Right atrium auricular region (tissue), 2 donors: ENCODE measurements at regions not wholly inside any gene's neighbourhood (a gene's known extent, or its start where the extent isn't known, plus 50 kb on each side); places are given as distances from the start of the nearest gene placed in this dataset.

Experiments used
- DNase-seq: peaks from one replicate; pipeline ENCODE4 v3.0.0-alpha.2; 2019; ENCODE audit warnings: low spot score
- H3K27ac ChIP-seq, 2 donors: fragments of 200-600 bp; sonication (generic); 1 replicate in 1 of 2; 2 replicates in 1 of 2; pipeline ENCODE4 v1.5.1; 2016 to 2019
- H3K27me3 ChIP-seq, 2 donors: fragments of 200-600 bp; sonication (generic); one replicate each; pipeline versions ENCODE4 v1.5.1 to v1.6.0; 2017 to 2019
- H3K36me3 ChIP-seq: fragments of 200-600 bp; sonication (generic); one replicate; pipeline ENCODE4 v1.5.1; 2016
- H3K4me1 ChIP-seq, 2 donors: fragments of 200-600 bp; sonication (generic); one replicate each; pipeline versions ENCODE4 v1.5.1 to v1.6.0; 2017 to 2019
- H3K4me3 ChIP-seq, 2 donors: fragments of 200-600 bp; sonication (generic); 1 replicate in 1 of 2; 2 replicates in 1 of 2; pipeline ENCODE4 v1.5.1; 2017 to 2019; ENCODE audit warnings: mild to moderate bottlenecking in 1 of 2, moderate library complexity in 1 of 2
- H3K9me3 ChIP-seq, 2 donors: fragments of 200-600 bp; sonication (generic); one replicate each; pipeline ENCODE4 v1.5.1; 2019
- TF ChIP-seq, protein P1 (sequence below), 2 donors: fragments of 200-600 bp; sonication (generic); IDR thresholded peaks; one replicate each; pipeline ENCODE4 v1.5.1; 2019; ENCODE audit warnings: antibody characterized with exemption in 2 of 2

DNA sequence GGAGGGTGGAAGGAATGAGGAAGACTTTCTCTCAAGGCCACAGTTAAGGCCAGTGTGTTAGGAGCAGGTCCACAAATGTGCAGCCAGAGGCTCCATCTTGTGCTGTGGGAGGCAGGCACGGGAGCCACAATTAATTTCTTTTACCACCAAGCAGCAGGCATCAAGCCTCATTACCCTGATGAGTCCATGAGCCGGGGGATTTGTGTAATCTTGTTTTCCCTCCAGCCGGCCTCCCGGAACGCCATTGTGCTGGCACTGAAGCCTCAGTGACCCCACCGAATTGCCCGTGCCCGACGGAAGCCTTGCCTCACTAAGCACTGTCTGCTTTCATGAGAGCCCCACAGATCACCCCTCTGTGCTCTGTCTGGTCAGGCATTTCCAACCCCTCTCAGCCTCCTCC, 154.7 kb upstream of the STX18 start:
- H3K36me3 ChIP-seq, result no peaks in the 10 kb centered on the region
- DNase-seq, result no peak
- no peaks in the 10 kb centered on the region for H3K9me3 ChIP-seq
- TF ChIP-seq, protein P1, sequence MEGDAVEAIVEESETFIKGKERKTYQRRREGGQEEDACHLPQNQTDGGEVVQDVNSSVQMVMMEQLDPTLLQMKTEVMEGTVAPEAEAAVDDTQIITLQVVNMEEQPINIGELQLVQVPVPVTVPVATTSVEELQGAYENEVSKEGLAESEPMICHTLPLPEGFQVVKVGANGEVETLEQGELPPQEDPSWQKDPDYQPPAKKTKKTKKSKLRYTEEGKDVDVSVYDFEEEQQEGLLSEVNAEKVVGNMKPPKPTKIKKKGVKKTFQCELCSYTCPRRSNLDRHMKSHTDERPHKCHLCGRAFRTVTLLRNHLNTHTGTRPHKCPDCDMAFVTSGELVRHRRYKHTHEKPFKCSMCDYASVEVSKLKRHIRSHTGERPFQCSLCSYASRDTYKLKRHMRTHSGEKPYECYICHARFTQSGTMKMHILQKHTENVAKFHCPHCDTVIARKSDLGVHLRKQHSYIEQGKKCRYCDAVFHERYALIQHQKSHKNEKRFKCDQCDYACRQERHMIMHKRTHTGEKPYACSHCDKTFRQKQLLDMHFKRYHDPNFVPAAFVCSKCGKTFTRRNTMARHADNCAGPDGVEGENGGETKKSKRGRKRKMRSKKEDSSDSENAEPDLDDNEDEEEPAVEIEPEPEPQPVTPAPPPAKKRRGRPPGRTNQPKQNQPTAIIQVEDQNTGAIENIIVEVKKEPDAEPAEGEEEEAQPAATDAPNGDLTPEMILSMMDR (IDR thresholded peaks at IDR 0.05), result no peak
- no peak overlapping the region for H3K4me3 ChIP-seq
- no peak overlapping the region for H3K27ac ChIP-seq
- no peaks in the 10 kb centered on the region for H3K27me3 ChIP-seq
- peaks cover 0 to 8% of the 10 kb centered on the region in 2 donors for H3K4me1 ChIP-seq

DNA sequence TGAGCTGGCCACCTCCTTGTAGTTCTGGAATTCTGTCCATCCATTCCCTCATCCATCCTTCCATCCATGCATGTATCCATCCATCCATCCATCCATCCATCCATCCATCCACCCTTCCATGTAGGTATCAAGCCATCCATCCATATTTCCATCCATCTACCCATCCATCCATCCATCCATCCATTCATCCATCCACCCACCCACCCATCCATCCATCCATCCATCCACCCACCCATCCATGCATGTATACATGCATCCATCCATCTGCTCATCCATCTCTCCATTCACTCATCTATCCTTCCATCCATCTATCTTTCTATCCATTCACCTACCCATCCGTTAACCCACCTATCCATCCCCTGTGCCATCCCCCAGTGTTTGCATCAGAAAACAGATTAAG, 153.6 kb upstream of the STX18 start:
- TF ChIP-seq, protein P1 (IDR thresholded peaks at IDR 0.05), result no peak
- Histone ChIP-seq H3K27me3 (no peaks in the 10 kb centered on the region), H3K4me1 (peaks cover 0 to 8% of the 10 kb centered on the region in 2 donors), H3K4me3 (no peak overlapping the region), H3K9me3 (no peaks in the 10 kb centered on the region), H3K27ac (no peak overlapping the region), H3K36me3 (no peaks in the 10 kb centered on the region)
- DNase-seq, result no peak

DNA sequence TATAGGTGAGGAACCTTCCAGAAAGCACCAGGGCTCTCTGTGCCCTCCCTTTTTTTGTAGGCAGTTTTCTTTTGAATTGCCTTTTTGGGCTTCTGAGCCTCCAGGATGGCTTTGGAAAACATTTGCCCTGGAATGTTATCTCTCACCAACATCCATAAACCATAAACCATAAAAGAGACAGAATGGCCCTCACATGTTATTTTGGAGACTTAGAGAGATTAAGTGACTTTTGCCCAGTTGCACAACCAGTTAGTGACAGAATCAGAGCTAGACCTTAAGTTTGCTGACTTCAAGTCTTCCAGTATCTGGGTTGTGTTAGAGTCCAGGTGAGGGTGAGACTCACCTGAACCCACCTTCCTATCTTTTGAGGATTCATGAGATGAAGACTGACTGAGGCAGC, 153.0 kb upstream of the STX18 start:
- Histone ChIP-seq H3K36me3 (no peaks in the 10 kb centered on the region), H3K4me3 (no peak overlapping the region), H3K27me3 (no peaks in the 10 kb centered on the region), H3K9me3 (no peaks in the 10 kb centered on the region), H3K4me1 (peaks cover 0 to 8% of the 10 kb centered on the region in 2 donors), H3K27ac (no peak overlapping the region)
- TF ChIP-seq, protein P1 (IDR thresholded peaks at IDR 0.05), result no peak
- no peak for DNase-seq

DNA sequence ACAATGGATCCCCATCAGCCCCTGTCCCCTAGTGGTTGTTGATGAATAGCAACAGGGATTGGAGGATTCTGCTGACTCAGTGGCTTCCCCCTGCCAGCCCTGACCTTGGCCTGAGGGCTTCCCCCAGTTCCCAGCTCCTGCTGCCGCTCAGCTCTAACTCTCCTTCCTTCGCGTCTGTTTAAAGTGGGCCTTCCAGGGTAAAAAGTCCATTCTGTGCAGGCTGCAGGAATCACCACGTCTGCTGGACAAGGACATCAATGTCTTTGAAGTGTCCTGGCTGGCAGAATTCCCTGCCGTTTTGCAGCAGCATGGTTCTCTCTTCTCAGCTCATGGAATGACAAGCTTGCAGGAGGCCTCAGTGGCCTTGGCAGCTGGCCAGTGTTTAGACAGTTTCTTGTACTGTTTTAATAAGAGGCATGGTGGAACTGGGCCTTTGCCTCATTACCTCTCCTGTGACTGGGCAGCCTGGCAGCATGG, 152.5 kb upstream of the STX18 start:
- Histone ChIP-seq H3K9me3 (no peaks in the 10 kb centered on the region), H3K36me3 (no peaks in the 10 kb centered on the region), H3K27ac (no peak overlapping the region), H3K4me3 (no peak overlapping the region), H3K4me1 (peaks cover 0 to 8% of the 10 kb centered on the region in 2 donors), H3K27me3 (no peaks in the 10 kb centered on the region)
- TF ChIP-seq, protein P1 (IDR thresholded peaks at IDR 0.05), result peak in 1 of 2 donors; percentile 21
- no peak for DNase-seq

DNA sequence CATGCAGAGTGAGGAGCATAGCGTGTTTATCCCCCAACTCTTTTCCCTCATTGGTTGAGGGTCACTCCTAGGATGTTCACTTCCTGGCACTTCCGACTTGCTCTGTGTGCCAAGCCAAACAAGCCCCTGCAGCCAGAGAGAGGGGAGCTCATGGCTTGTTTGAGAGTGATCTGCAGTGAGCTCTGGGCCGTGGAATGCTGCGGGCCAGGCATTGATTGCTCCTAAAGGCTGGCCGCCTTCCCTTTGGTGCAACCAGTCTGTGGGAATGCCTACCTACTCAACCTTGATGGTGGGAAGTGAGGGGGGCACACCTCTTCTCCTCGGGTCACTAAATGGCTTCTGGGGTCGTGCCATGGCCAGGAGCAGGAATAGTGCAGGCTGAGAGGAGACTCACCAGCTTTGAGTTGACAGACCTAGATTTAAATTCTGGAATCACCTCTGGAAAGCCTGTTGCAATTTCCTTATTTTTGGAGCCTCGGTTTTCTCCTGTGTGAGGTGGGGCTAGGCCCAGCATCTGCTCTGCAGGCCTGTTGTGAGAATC, 152.0 kb upstream of the STX18 start:
- Histone ChIP-seq H3K27ac (no peak overlapping the region), H3K9me3 (no peaks in the 10 kb centered on the region), H3K36me3 (no peaks in the 10 kb centered on the region), H3K27me3 (no peaks in the 10 kb centered on the region), H3K4me1 (peaks cover 0 to 8% of the 10 kb centered on the region in 2 donors), H3K4me3 (no peak overlapping the region)
- no peak for DNase-seq
- TF ChIP-seq, protein P1 (IDR thresholded peaks at IDR 0.05), result no peak

DNA sequence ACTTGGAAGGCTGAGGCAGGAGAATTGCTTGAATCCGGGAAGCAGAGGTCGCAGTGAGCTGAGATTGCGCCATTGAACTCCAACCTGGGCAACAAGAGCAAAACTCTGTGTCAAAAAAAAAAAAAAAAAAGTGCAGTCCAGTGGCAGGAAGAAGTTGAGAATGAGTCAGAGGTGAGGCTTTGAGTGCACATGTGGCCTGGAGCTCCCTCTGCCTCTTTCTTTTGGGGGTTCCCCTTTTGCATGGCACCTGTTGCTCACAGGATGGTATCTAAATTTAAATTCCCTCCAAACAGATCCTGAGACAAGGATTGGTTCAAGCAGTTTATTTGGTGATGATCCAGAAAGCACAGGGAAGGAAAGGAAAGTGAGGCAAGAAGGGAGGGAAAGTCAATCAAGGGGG, 151.4 kb upstream of the STX18 start:
- no peaks in the 10 kb centered on the region for H3K9me3 ChIP-seq
- H3K4me1 ChIP-seq, result peaks cover 0 to 8% of the 10 kb centered on the region in 2 donors
- no peak overlapping the region for H3K4me3 ChIP-seq
- no peaks in the 10 kb centered on the region for H3K27me3 ChIP-seq
- DNase-seq, result no peak
- TF ChIP-seq, protein P1 (IDR thresholded peaks at IDR 0.05), result no peak
- no peaks in the 10 kb centered on the region for H3K36me3 ChIP-seq
- H3K27ac ChIP-seq, result no peak overlapping the region
